PC-3 (cell line): ENCODE measurements at regions not wholly inside any gene's neighbourhood (a gene's known extent, or its start where the extent isn't known, plus 50 kb on each side); places are given as distances from the start of the nearest gene placed in this dataset.

Source experiments
- CTCF ChIP-seq: fragments of 300-600 bp; sonication (generic); conservative IDR thresholded peaks from 2 replicates; pipeline ENCODE4 v1.5.1; 2017; ENCODE audit warnings: antibody characterized with exemption, low read depth, mild to moderate bottlenecking, low read length
- EZH2 ChIP-seq: fragments of 300-600 bp; sonication (generic); IDR thresholded peaks from one replicate; pipeline ENCODE4 v1.6.1; 2017; ENCODE audit warnings: antibody characterized with exemption, mild to moderate bottlenecking, low read length; ENCODE audit not compliant: unreplicated experiment

- TF ChIP-seq CTCF = no peak
- no peak for TF ChIP-seq EZH2
Measured at GRCh38 chr5:23825196-23825595, 317.8 kb downstream of the PRDM9 start.
